ENCODE measurements at regions not wholly inside any gene's neighbourhood (a gene's known extent, or its start where the extent isn't known, plus 50 kb on each side); places are given as distances from the start of the nearest gene placed in this dataset.

GRCh38 chr2:156177654-156178053 is 154.9 kb downstream of the NR4A2 start:
- no peak overlapping the region for H3K4me2 ChIP-seq (ENCODE audit: low read length)
- no peak for TF ChIP-seq CTCF (IDR thresholded peaks at IDR 0.05; ENCODE audit: low read depth, low read length, poor library complexity, severe bottlenecking)
- no peak for TF ChIP-seq EZH2phosphoT487 (IDR thresholded peaks at IDR 0.05; ENCODE audit: borderline replicate concordance, low read length)
- H3K4me3 ChIP-seq (ENCODE audit: low read length): no peak overlapping the region
- H3K79me2 ChIP-seq (ENCODE audit: control insufficient read depth, low read length): no peaks in the 10 kb centered on the region
- H3K4me1 ChIP-seq (ENCODE audit: control insufficient read depth, low read length): no peaks in the 10 kb centered on the region
- H3K36me3 ChIP-seq (ENCODE audit: control insufficient read depth, low read length): no peaks in the 10 kb centered on the region
- no peak overlapping the region for H3K27ac ChIP-seq (ENCODE audit: low read depth, low read length)
- H3F3A ChIP-seq (ENCODE audit: control insufficient read depth, insufficient read depth): no peaks in the 10 kb centered on the region
- H3K9me2 ChIP-seq (replicated peaks; ENCODE audit: control insufficient read depth, low read length): no peaks in the 10 kb centered on the region
- no peaks in the 10 kb centered on the region for H3K9me3 ChIP-seq (ENCODE audit: control insufficient read depth, insufficient read depth, low read length)
- no peaks in the 10 kb centered on the region for H3K27me3 ChIP-seq (ENCODE audit: control insufficient read depth, low read length)
- no peaks in the 10 kb centered on the region for H4K20me1 ChIP-seq (ENCODE audit: control insufficient read depth, insufficient read depth, low read depth, low read length)

DNA sequence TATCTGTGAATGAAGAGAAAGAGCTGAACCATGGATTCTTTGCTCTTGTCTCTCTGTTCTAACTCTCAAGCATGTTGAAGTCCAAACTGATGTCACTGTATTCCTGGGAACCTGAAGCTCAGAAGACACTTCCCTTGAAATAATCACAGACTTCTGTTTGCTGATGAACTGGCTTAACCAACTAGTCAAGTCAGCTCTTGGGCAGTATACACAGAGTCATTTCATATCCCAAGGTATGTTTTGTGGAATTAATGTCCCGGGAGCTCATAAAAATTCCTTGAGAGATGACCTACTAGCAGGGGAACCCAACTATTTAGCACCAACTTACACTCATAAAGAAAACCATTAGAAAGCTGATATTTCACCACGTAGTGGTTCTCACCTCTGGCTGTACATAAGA is 156.6 kb downstream of the NR4A2 start:
- Histone ChIP-seq H3K4me1 (ENCODE audit: control insufficient read depth, low read length) (no peaks in the 10 kb centered on the region), H3K4me3 (ENCODE audit: low read length) (no peak overlapping the region), H3K9me2 (replicated peaks; ENCODE audit: control insufficient read depth, low read length) (no peaks in the 10 kb centered on the region), H3F3A (ENCODE audit: control insufficient read depth, insufficient read depth) (no peaks in the 10 kb centered on the region), H4K20me1 (ENCODE audit: control insufficient read depth, insufficient read depth, low read depth, low read length) (no peaks in the 10 kb centered on the region), H3K36me3 (ENCODE audit: control insufficient read depth, low read length) (no peaks in the 10 kb centered on the region), H3K4me2 (ENCODE audit: low read length) (no peak overlapping the region), H3K9me3 (ENCODE audit: control insufficient read depth, insufficient read depth, low read length) (no peaks in the 10 kb centered on the region), H3K27ac (ENCODE audit: low read depth, low read length) (no peak overlapping the region), H3K79me2 (ENCODE audit: control insufficient read depth, low read length) (no peaks in the 10 kb centered on the region), H3K27me3 (ENCODE audit: control insufficient read depth, low read length) (no peaks in the 10 kb centered on the region)
- TF ChIP-seq CTCF (IDR thresholded peaks at IDR 0.05; ENCODE audit: low read depth, low read length, poor library complexity, severe bottlenecking) (no peak), EZH2phosphoT487 (IDR thresholded peaks at IDR 0.05; ENCODE audit: borderline replicate concordance, low read length) (no peak)

- no peaks in the 10 kb centered on the region for H3K79me2 ChIP-seq (ENCODE audit: control insufficient read depth, low read length)
- no peak for TF ChIP-seq EZH2phosphoT487 (IDR thresholded peaks at IDR 0.05; ENCODE audit: borderline replicate concordance, low read length)
- no peak for TF ChIP-seq CTCF (IDR thresholded peaks at IDR 0.05; ENCODE audit: low read depth, low read length, poor library complexity, severe bottlenecking)
- no peaks in the 10 kb centered on the region for H3K27me3 ChIP-seq (ENCODE audit: control insufficient read depth, low read length)
- H3K4me2 ChIP-seq (ENCODE audit: low read length): no peak overlapping the region
- H3K36me3 ChIP-seq (ENCODE audit: control insufficient read depth, low read length): no peaks in the 10 kb centered on the region
- no peaks in the 10 kb centered on the region for H3K9me3 ChIP-seq (ENCODE audit: control insufficient read depth, insufficient read depth, low read length)
- H3K27ac ChIP-seq (ENCODE audit: low read depth, low read length): no peak overlapping the region
- H3K4me1 ChIP-seq (ENCODE audit: control insufficient read depth, low read length): no peaks in the 10 kb centered on the region
- H3F3A ChIP-seq (ENCODE audit: control insufficient read depth, insufficient read depth): no peaks in the 10 kb centered on the region
- no peak overlapping the region for H3K4me3 ChIP-seq (ENCODE audit: low read length)
- H3K9me2 ChIP-seq (replicated peaks; ENCODE audit: control insufficient read depth, low read length): no peaks in the 10 kb centered on the region
- H4K20me1 ChIP-seq (ENCODE audit: control insufficient read depth, insufficient read depth, low read depth, low read length): no peaks in the 10 kb centered on the region
Measured at GRCh38 chr2:156170929-156171328, 161.6 kb downstream of the NR4A2 start.

DNA sequence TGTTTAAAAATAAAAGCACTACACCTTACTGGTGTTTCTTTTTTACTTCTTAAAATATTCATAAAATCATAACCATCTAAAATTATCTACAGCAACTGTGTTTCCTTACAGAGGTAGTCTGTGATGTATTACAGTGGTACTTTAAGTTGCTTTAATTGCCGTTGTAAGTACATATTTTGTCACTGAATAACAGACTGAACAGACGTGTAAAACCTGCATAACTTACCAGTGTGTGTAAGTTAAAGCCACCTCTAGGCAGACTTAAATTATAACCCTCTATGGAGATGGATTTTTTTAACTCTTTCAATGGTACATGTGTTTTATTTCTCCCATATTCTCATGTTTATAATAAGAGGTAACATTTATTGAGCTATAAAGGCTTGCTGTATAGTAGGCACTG is 166.8 kb downstream of the NR4A2 start:
- H3F3A ChIP-seq (ENCODE audit: control insufficient read depth, insufficient read depth): no peaks in the 10 kb centered on the region
- H3K9me2 ChIP-seq (replicated peaks; ENCODE audit: control insufficient read depth, low read length): no peaks in the 10 kb centered on the region
- H3K27me3 ChIP-seq (ENCODE audit: control insufficient read depth, low read length): 0 out of 2 replicates have a peak, but pooled peaks cover 2% of the 10 kb centered on the region
- H3K4me1 ChIP-seq (ENCODE audit: control insufficient read depth, low read length): no peaks in the 10 kb centered on the region
- TF ChIP-seq CTCF (IDR thresholded peaks at IDR 0.05; ENCODE audit: low read depth, low read length, poor library complexity, severe bottlenecking): no peak
- TF ChIP-seq EZH2phosphoT487 (IDR thresholded peaks at IDR 0.05; ENCODE audit: borderline replicate concordance, low read length): no peak
- H3K36me3 ChIP-seq (ENCODE audit: control insufficient read depth, low read length): no peaks in the 10 kb centered on the region
- no peak overlapping the region for H3K4me2 ChIP-seq (ENCODE audit: low read length)
- H4K20me1 ChIP-seq (ENCODE audit: control insufficient read depth, insufficient read depth, low read depth, low read length): no peaks in the 10 kb centered on the region
- no peaks in the 10 kb centered on the region for H3K79me2 ChIP-seq (ENCODE audit: control insufficient read depth, low read length)
- H3K4me3 ChIP-seq (ENCODE audit: low read length): no peak overlapping the region
- H3K9me3 ChIP-seq (ENCODE audit: control insufficient read depth, insufficient read depth, low read length): no peaks in the 10 kb centered on the region
- no peak overlapping the region for H3K27ac ChIP-seq (ENCODE audit: low read depth, low read length)

All from DOHH2 (cell line).